Upper lobe of left lung (tissue), 6 donors: ENCODE measurements at regions not wholly inside any gene's neighbourhood (a gene's known extent, or its start where the extent isn't known, plus 50 kb on each side); places are given as distances from the start of the nearest gene placed in this dataset.

Experiments
- ATAC-seq, 2 donors: fragments of 200-7000 bp; cut with Tn5 transposase; one replicate each; pipeline ENCODE4 v1.9.1; 2022; ENCODE audit warnings: mild to moderate bottlenecking in 2 of 2, moderate library complexity in 2 of 2; ENCODE audit not compliant: low FRiP score in 2 of 2
- DNase-seq, 2 donors: peaks; one replicate each; pipeline ENCODE4 v3.0.0-alpha.2; 2019 to 2020
- H3K27ac ChIP-seq, 4 donors: fragments of 200-600 bp; sonication (generic); one replicate each; pipeline ENCODE4 v1.5.1; 2016 to 2019
- H3K27me3 ChIP-seq, 4 donors: fragments of 200-600 bp; sonication (generic); one replicate each; pipeline ENCODE4 v1.5.1; 2017 to 2019
- H3K36me3 ChIP-seq, 4 donors: fragments of 200-600 bp; sonication (generic); one replicate each; pipeline ENCODE4 v1.5.1; 2016 to 2019
- H3K4me1 ChIP-seq, 4 donors: fragments of 200-600 bp; sonication (generic); one replicate each; pipeline ENCODE4 v1.5.1; 2018 to 2019
- H3K4me3 ChIP-seq, 4 donors: fragments of 200-600 bp; sonication (generic); one replicate each; pipeline ENCODE4 v1.5.1; 2017 to 2019; ENCODE audit warnings: mild to moderate bottlenecking in 2 of 4, moderate library complexity in 1 of 4
- H3K9me3 ChIP-seq, 4 donors: fragments of 200-600 bp; sonication (generic); one replicate each; pipeline ENCODE4 v1.5.1; 2018 to 2019
- EP300 ChIP-seq, 4 donors: sonication (generic); formaldehyde crosslinking; IDR thresholded peaks; one replicate each; pipeline ENCODE4 v1.5.1; 2017; ENCODE audit warnings: antibody characterized with exemption in 4 of 4, control low read depth in 2 of 4
- POLR2A ChIP-seq, 4 donors: fragments of 450-650 bp; IDR thresholded peaks; one replicate each; pipeline ENCODE4 v1.5.1; 2016 to 2017; ENCODE audit warnings: antibody characterized with exemption in 4 of 4, mild to moderate bottlenecking in 2 of 4
- POLR2AphosphoS5 ChIP-seq, 2 donors: sonication (generic); formaldehyde crosslinking; IDR thresholded peaks; one replicate each; pipeline ENCODE4 v1.5.1; 2017; ENCODE audit warnings: antibody characterized with exemption in 2 of 2
- WGBS, 2 donors: methylation state at CpG; one replicate each; pipeline ENCODE4 v1.1.5; 2017 to 2018; 5-methylcytosine and 5-hydroxymethylcytosine counted together
- TF ChIP-seq, protein P1 (sequence below), 6 experiments: fragments of 450-650 bp in 4 of 6; fragments of 200-600 bp in 2 of 6; sonication (generic) in 2 of 6; IDR thresholded peaks; one replicate each; pipeline ENCODE4 v1.5.1; 2016 to 2019; ENCODE audit warnings: antibody characterized with exemption in 6 of 6
- donor health status: DM: no; HTN: no; CAD: no; lungs with moderate emphysema.
- donor health status: DM: no; HTN: yes; CAD: no; lungs with severe emphysema.

DNA sequence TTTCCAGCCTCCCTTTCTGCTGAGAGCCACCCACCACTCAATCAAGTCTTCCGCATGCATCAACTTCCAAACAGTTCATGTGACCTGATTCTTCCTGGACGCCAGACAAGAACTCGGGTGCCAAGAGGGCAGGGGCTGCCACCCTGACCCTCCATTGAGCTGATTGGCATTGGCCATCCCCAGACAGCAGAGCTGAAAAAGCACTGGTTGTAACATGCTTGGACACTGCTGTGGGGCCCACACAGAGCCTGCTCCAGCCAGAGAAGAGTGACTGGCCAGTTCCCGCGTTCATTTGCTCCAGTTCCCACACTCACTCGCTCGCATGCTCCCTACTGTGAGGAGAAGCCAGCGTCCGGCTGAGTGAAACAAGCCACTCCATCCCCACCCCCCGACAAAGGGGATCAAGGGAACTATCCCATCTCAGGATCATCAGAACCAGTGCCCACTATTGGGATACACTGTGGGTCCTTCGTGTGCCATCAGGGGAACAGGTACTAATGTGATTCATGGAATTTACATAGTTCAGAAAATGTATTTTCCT, 420.3 kb downstream of the NPHP4 start:
- DNase-seq = no peak
- H3K4me3 ChIP-seq = no peak overlapping the region
- ATAC-seq = no peak
- 86% methylated on average over 11 of the region's 11 CpGs for WGBS, 2 donors
- H3K27ac ChIP-seq = no peak overlapping the region
- H3K9me3 ChIP-seq = peaks cover 0 to 5% (median 0%) of the 10 kb centered on the region in 4 donors
- TF ChIP-seq EP300 (IDR thresholded peaks at IDR 0.05) = no peak
- H3K4me1 ChIP-seq = no peaks in the 10 kb centered on the region
- no peaks in the 10 kb centered on the region for H3K36me3 ChIP-seq
- no peaks in the 10 kb centered on the region for H3K27me3 ChIP-seq

DNA sequence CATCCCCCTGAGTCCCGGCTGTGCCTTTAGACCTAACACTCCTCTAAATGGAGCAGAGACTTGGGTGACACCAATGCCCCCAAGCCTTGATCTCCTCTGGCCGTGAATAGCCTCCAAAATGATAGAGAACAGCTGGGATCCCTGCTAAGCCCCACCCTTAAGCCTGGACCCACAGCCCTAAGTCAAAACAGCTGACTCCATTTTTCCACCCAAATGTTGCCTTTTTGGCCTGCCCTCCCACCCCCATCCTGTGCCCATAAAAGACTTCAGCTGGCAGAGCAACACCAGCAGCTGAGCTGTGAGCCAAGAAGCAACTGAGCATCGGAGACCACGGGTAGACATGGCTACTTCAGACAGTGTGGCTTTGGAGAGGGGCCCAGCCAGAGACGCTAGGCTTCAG, 420.8 kb downstream of the NPHP4 start:
- H3K36me3 ChIP-seq = no peaks in the 10 kb centered on the region
- H3K4me1 ChIP-seq = no peaks in the 10 kb centered on the region
- TF ChIP-seq POLR2AphosphoS5 (IDR thresholded peaks at IDR 0.05) = peak in 1 of 2 donors; percentile 34
- TF ChIP-seq POLR2A (IDR thresholded peaks at IDR 0.05) = no peak
- DNase-seq (no peak), ATAC-seq (no peak)
- H3K27me3 ChIP-seq = no peaks in the 10 kb centered on the region
- H3K9me3 ChIP-seq = peaks cover 0 to 5% (median 0%) of the 10 kb centered on the region in 4 donors
- no peak overlapping the region for H3K4me3 ChIP-seq
- WGBS, 2 donors = 78 to 85% methylated on average over 5 of the region's 5 CpGs
- H3K27ac ChIP-seq = no peak overlapping the region

DNA sequence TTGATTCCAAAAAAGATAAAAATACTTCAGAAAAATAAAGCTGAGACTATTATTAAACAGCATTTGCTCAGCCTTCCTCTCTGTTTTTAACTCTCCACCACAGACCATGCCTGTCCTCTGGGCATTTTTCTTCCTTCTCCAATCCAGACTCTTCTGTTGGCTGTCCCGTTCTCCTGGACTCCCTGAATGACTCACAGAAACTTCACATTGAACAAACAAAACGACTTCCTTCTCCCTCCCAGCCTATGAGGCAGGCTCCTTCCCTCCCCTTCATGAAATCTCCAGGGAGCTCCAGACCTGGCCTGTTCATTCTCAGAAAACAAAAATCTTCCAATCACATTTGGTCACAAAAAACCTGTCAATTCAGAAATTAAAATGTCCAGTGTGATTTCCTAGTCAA, 421.3 kb downstream of the NPHP4 start:
- no peak for ATAC-seq

DNA sequence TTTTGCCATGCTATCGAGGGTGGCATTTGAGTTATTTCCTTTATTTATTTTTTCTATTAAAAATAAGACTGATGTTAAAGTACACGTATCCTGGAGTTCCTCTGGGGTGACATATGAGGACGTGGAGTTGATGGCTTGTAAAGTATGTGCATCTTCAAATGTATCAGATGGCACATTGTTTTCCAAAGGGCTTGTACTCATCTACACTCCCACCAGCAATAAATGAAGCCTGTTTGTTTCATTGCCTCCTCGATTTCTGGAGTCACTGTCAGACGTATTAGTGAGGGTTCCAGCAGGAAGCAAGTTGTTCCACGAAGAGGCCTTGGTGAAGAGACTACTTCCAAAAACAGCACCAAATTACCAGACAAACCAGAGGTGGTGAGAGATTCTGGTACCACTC, 423.9 kb downstream of the NPHP4 start:
- no peaks in the 10 kb centered on the region for H3K36me3 ChIP-seq
- no peaks in the 10 kb centered on the region for H3K27me3 ChIP-seq
- H3K4me1 ChIP-seq = no peaks in the 10 kb centered on the region
- H3K9me3 ChIP-seq = peaks cover 0 to 5% (median 0%) of the 10 kb centered on the region in 4 donors
- ATAC-seq (no peak), DNase-seq (no peak)
- H3K4me3 ChIP-seq = no peak overlapping the region
- TF ChIP-seq, protein P1, sequence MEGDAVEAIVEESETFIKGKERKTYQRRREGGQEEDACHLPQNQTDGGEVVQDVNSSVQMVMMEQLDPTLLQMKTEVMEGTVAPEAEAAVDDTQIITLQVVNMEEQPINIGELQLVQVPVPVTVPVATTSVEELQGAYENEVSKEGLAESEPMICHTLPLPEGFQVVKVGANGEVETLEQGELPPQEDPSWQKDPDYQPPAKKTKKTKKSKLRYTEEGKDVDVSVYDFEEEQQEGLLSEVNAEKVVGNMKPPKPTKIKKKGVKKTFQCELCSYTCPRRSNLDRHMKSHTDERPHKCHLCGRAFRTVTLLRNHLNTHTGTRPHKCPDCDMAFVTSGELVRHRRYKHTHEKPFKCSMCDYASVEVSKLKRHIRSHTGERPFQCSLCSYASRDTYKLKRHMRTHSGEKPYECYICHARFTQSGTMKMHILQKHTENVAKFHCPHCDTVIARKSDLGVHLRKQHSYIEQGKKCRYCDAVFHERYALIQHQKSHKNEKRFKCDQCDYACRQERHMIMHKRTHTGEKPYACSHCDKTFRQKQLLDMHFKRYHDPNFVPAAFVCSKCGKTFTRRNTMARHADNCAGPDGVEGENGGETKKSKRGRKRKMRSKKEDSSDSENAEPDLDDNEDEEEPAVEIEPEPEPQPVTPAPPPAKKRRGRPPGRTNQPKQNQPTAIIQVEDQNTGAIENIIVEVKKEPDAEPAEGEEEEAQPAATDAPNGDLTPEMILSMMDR (IDR thresholded peaks at IDR 0.05) = no peak
- no peak for TF ChIP-seq POLR2AphosphoS5 (IDR thresholded peaks at IDR 0.05)
- no peak for TF ChIP-seq EP300 (IDR thresholded peaks at IDR 0.05)
- no peak for TF ChIP-seq POLR2A (IDR thresholded peaks at IDR 0.05)
- H3K27ac ChIP-seq = no peak overlapping the region
- 49 to 64% methylated on average over 6 of the region's 6 CpGs for WGBS, 2 donors

More for the DNA sequence above, 421.3 kb downstream of the NPHP4 start:
- Histone ChIP-seq H3K4me3 (no peak overlapping the region), H3K9me3 (peaks cover 0 to 5% (median 0%) of the 10 kb centered on the region in 4 donors), H3K4me1 (no peaks in the 10 kb centered on the region), H3K27me3 (no peaks in the 10 kb centered on the region), H3K27ac (no peak overlapping the region), H3K36me3 (no peaks in the 10 kb centered on the region)
- TF ChIP-seq EP300 (IDR thresholded peaks at IDR 0.05) (no peak), POLR2AphosphoS5 (IDR thresholded peaks at IDR 0.05) (no peak)
- TF ChIP-seq, protein P1 (IDR thresholded peaks at IDR 0.05) = no peak
- 8 to 22% methylated on average over 2 of the region's 2 CpGs for WGBS, 2 donors
- DNase-seq = no peak

DNA sequence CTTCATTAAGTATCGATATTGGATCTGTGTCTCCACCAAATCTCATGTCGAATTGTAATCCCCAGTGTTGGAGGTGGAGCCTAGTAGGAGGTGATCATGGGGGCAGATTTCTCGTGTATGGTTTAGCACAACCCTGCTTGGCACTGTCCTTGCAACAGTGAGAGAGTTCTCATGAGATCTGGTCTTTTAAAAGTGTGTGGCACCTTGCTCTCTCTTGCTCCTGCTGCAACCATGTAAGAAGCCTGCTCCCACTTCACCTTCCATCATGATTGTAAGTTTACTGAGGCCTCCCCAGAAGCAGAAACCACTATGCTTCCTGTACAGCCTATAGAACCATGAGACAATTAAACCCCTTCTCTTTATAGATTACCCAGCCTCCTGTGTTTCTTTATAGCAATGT, 424.4 kb downstream of the NPHP4 start:
- WGBS, 2 donors = 53 to 85% methylated on average over 3 of the region's 3 CpGs
- H3K27ac ChIP-seq = no peak overlapping the region
- peaks cover 0 to 5% (median 0%) of the 10 kb centered on the region in 4 donors for H3K9me3 ChIP-seq
- DNase-seq (no peak), ATAC-seq (no peak)
- H3K27me3 ChIP-seq = no peaks in the 10 kb centered on the region
- TF ChIP-seq EP300 (IDR thresholded peaks at IDR 0.05) = no peak
- TF ChIP-seq POLR2AphosphoS5 (IDR thresholded peaks at IDR 0.05) = no peak
- no peak for TF ChIP-seq POLR2A (IDR thresholded peaks at IDR 0.05)
- TF ChIP-seq, protein P1 (IDR thresholded peaks at IDR 0.05) = no peak
- no peaks in the 10 kb centered on the region for H3K36me3 ChIP-seq
- no peaks in the 10 kb centered on the region for H3K4me1 ChIP-seq
- H3K4me3 ChIP-seq = no peak overlapping the region

DNA sequence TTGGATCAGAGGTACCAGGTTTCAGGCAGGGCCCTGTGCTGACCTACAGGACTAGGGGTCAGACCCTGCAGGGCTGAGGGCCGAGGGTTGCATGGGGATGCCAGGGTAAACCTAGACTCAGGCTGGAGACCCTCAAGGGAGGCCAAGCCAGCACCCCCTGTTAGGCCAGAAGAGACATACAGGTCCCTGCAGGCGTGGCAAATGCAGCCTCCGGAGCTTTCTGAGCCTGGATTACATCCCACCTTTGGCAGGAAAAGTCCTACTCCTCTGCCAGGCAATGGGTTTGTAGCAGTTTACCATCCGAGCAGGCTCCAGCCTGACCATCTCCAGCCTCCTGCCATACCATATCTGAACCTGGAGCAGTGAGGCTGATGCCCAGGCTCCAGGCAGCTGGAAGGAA, 425.3 kb downstream of the NPHP4 start:
- no peak overlapping the region for H3K27ac ChIP-seq
- no peak for ATAC-seq
- no peak for DNase-seq
- H3K27me3 ChIP-seq = no peaks in the 10 kb centered on the region
- H3K4me3 ChIP-seq = no peak overlapping the region
- H3K36me3 ChIP-seq = no peaks in the 10 kb centered on the region
- H3K9me3 ChIP-seq = peaks cover 0 to 5% (median 0%) of the 10 kb centered on the region in 4 donors
- 67 to 77% methylated on average over 1 to 4 of the region's 4 CpGs for WGBS, 2 donors
- H3K4me1 ChIP-seq = no peaks in the 10 kb centered on the region
- no peak for TF ChIP-seq POLR2AphosphoS5 (IDR thresholded peaks at IDR 0.05)
- TF ChIP-seq, protein P1 (IDR thresholded peaks at IDR 0.05) = no peak
